T1000 (cell line): ENCODE measurements at regions not wholly inside any gene's neighbourhood (a gene's known extent, or its start where the extent isn't known, plus 50 kb on each side); places are given as distances from the start of the nearest gene placed in this dataset.
"Not testable (repeated sequence)": the region's sequence is repeated elsewhere in the genome, so short reads cannot be mapped to it uniquely, and the experiment has no call there.

Experiments used
- DNase-seq: peaks from one replicate; lab custom pipeline; 2025; ENCODE audit warnings: mixed read lengths; lab: John Stamatoyannopoulos, UW

DNA sequence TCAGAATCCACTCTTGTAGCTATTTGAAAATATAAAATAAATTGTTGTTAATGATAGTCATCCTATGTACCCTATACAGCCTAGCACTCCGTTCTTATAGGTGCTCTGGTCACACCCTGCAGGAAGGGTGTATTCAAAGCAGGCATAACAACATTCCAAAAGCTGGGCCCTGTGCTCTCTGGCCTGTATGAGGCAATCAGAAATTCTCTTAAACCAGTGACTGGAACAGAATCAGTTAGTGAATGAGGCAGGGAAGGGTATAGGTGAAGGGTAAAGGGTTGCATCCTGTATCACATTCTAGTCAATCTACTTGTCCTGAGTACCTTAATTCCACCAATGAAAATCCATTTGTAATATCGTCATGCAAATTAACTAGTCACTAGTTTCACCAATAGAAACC, 154.5 kb upstream of the ZNF217 start:
- DNase-seq, result no peak

DNA sequence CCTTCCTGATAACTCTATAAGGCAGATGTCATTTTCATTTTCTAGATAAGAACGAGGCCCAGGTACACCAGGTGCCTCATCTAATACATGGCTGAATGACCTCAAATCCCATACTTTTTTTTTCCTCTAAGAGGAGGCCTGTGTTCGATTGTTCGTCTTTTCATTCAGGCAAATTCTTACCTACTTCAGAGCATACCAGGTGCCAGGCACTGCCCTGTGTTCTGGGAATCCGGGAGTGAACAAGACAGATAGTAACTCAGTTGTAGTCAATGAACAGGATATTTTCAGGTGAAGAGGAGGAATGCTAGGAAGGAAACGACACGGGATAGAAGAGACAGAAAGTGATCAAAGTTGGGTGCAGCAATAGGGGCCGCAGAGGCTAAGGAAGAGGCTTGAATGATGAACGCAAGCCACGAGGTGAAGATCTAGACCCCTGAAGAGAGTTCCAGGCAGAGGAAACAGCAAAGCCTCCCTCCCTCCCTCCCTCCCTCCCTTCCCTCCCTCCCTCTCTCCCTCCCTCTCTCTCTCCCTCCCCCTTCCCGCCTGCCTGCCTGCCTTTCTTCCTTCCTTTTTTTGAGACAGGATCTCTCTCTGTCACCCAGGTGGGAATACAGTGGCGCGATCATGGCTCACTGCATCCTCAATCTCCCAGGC, 150.1 kb upstream of the ZNF217 start:
- DNase-seq, result no peak

DNA sequence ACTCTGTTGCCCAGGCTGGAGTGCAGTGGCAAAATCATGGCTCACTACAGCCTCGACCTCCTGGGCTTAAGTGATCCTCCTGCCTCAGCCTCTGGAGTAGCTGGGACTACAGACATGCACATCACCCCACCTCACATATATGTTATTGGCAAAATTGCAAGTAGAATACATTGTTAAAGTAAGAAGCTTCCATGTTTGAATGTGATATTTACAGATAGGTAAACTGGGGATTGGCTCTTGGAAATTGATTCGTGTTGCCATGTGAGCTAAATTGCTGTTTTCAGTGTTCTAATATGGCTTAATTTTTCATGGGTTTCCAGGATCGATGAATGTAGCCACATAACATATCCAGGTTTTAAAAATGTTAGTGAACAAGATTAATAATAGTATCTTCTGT, 149.0 kb upstream of the ZNF217 start:
- no peak for DNase-seq

DNA sequence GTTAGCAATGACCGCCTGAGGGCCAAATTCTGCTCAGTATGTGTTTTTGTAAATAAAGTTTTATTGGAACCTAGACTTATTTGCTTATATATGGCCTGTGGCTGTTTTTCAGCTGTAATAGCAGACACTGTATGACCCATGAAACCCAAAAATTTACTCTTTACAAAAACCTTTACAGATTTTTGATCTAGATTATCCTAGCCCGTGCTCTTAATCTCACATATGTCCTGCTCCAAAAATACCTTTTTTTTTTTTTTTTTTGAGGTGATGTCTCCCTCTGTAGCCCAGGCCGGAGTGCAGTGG, 148.0 kb upstream of the ZNF217 start:
- no peak for DNase-seq

DNA sequence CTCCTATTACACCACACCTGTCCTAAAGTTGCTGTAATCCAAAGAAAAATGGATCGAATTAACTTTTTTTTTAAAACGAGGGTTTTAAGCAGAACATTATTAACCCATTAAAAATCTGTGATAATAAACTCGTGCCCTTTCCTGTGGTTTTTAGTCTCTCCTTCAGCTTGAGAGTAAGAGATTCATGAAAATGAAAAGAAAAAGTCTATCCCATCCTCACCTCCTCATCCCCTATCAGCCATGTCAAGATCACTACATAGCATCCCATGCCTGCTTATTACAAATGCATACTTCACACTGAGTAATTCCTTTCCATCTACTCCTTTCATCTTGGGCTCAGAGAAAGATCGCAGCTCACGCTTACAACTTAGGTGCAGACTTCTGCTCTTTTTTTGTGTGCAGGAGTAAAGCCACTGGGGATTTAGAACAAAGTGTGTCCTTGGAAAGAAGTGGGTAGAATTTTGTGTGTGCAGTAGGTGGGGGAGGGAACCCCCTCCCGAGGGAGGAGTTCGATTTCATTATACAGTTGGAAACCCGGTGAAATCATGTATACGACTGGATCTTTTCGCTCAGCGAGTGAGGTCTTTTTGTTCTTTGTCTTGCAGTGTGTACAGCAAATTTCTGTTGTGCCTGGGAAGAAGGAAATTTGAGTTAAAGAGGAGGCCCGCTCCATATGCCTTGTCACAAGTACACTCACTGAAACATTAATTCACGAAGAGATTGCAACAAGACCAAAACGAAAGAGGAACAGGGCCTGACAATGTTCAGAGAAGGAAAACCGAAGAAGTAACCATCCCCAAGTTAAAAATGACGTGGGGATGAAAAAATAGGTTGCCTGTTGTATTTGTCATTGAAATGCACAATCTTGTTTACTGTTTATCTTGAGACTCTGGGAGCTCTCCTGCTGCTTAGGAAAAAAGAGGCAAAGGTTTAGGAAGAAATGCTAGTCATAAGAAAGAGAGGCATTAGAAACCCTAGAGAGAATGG, 146.5 kb upstream of the ZNF217 start:
- DNase-seq, result no peak

DNA sequence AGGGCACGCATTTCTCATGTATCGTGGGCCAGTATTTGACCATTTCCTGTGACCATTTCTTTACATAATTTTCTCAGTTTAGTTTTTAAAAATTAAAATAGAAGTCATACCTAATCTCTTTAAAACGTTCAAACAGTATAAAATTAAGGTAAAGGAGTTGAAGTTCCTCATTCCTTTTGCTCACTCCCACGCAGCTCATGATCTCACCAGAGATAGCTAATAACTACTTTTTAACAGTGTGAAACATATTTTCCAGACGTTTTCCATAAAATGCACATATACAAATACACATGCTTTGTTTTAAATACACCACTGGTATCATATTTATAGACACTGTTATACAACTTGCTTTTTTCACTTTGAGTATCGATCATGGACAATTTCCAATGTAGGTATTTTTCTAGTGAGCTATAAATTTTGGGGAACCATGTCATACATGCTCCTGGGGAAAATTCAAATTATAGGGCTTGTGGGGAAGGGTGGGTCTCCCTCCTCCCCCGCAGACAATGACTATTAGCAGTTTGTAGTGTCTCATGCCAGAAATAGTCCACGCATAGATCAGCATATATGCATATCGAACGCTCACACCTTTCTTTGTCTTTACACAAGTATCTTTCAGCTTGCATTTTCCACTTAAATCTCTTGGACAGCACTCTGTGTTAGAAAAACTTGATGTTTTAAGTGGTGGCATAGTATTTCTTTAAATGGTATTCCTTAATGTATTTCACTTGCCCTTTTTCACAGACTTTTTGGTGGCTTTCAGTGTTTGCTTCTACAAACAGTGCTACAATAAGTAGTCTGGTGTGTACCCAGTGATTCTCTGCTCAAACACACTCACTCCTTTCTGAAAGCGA, 145.5 kb upstream of the ZNF217 start:
- DNase-seq, result no peak

DNA sequence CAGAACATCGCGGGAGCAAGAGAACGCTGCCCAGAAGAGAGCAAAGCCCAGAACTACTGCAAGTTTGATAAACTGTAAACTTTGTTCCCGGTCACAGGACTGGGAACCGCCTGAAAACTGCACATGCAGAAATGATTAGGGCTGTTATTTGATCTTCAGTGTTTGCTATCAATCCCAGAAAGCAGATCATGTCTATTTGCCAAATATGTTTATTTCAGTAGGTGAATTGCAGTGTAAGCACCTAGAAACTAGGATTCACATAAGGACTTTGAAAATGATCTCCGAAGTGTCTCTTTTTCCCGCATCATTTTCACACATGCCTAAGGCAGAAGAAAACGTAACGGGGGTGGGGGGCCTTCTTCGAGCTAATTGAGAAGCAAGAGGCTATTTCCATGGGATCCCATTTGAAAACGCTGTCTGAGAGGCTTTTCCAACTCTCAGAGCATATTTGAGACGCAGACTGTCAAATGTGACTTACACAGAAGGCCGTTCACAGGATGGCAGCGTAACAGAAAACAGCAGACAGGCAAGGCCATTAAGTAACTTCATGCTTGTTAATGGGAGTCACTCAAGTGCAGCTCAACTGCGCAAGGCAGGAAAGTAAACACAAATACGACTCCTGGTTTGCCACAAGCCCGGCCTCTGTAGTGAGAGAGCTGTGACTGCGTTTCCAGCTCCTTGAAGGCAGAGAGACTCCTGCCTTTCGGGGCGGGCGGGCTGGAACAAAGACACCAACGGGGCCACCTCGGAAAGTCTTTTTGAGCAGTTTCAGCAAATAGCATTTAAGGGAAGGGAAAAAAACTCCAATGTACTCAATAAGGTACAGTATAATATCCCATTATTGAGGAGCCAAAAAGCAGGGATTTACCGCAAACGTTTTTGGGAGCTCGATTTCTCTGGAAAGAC, 144.7 kb upstream of the ZNF217 start:
- no peak for DNase-seq

DNA sequence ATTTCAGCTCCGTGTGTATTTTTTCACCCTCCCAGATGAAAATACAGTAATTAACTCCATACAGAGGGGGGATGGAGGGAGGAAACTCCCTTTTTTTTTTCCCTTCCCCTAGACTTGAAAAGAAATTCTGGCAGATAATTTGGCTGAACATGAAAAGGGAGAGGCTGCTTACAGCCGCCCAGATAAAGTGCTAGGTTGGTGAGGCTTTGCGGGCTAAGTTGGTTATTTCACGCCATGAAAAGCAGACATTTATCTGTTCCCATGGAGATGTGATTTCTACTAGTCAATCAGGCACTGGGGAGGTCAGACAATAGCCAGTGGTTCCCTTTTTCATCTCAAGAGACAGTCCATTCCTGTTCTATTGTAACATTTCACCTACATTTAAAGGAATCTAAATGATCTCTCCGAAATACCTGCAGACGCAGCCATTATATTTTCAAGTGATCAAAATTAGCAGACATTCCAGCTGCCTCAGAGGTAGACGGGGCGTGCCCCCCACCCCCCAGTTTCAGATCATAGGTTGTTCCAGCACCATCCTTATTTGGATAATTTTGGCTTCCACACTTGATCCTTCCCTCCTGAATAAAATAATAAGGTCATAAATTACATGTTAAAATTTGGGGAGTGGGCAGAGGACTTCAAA, 143.9 kb upstream of the ZNF217 start:
- DNase-seq, result no peak

DNA sequence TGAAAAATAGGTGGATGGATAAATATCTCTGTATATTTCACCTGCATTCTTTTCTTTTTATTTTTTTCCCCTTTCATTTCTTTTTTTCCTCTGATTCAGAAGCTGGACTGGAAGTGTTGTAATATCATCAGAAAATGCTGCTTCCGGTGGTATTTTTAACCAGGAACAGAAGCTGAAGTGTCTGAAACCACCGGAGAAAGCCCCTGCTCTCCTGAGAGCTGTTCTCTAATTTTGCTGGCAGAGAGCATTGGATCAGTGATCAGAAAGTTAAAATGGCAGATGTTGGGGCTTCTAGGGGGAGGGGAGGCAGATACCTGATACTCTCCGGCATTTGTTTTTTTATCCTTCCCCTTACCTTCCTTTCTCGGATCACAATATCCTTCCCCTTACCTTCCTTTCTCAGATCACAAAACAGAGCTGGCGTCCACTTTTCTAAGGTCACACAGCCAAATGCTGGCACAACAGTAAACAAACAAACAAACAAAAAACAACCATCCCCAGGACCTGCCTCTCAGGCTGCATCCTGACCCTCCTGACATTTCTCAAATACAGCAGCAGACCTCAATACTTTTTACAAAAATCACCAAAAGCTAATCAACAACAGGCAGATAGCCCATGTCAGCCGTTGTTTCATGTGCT, 143.2 kb upstream of the ZNF217 start:
- no peak for DNase-seq

DNA sequence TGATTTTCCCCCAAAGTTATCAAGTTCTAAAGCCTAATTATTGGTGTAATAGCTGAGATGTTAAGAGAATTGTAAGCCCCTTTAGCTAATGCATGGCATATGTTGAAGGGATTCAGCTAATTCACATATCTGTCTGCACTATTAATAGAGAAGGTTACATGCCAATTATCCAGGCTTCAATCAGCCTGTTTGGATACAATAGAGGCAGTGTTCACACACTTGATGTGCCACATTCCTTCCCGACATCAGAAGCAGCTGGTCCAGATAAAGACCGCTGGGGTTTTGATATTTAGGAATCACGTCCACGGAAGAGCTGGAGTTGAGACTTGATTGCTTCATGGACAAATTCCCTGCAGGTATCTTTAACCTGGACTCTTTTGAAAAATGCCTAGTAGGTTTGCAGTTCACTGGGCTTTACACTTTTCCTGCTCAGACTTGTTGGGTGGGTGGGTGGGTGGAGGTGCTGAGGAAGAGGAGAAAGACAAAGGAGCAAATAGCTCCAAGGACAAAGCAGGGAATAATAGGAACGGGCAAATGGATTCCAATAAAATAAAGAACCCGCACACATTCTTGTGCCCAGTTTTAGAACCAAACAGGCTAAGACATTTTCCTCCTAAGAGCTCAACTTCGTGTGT, 142.6 kb upstream of the ZNF217 start:
- DNase-seq, result no peak

DNA sequence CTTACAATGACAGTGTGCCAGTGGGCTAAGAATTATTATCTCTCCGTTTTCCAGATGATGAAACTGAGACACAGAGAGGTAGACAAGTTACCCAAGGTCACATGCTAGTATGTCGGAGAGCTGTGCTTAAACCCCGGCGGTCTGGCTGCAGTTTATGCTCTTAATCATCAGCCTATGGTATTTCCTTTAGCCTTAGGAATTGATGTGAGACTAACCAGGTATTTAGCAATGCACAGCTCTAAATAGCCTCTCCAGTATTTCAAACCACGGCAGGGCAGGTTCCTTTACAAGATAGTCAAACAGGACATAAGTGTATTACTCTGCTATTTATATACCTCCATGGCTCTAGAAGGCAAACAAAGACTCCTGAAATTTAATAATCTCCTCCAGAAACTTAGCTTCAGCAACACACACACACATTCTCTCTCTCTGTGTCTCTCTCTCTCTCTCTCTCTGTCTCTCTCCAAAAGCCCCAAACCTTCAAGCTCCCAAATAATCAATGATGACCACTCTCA, 142.0 kb upstream of the ZNF217 start:
- DNase-seq, result peak; percentile 33

DNA sequence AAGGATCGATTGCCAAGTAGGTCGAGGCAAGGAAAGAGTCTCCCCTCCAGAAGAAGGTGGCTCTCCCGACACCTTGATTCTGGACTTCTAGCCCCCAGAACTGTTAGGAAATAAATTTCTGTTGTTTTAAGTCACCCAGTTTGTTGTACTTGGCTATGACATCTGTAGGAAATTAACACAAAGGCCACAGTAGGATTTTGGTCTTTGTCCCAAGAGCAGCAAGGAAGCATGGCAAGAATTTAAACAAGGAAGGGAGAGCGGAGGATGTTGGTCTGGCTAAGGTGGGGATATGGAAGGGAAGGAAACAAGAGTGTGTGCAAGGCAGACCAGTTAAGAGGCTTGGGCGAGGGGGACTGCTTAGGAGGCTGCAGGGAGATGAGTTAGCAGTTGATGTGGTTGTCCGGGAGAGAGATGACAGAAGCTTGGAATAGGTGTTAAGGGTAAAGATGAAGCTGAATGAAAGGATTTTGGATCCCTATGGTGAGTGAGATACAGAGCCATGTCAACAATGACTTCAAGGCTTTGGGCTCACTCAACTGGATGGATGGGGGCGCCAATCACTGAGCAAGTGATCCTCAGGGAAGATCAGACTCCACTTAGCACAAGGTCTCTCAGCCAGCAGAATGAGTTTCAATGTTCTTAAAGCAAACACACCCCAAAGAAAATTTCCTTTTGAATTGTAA, 140.5 kb upstream of the ZNF217 start:
- DNase-seq, result no peak

DNA sequence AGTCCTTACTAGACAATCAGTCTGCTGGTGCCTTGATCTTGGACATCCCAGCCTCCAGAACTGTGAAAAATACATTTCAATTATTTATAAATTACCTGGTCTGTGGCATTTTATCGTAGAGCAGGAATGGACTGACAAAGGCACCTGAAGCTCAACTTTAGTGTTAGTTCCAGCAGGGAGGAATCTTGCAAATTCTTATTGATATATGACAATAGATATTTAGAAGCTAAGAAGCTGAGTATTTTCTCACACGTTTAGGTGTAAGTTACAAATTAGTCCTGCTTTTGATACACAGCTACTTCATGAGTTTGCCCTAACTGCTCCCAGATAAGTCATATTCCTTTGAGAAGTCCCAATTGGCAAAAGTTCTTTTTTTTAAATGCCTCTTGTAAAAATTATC, 138.0 kb upstream of the ZNF217 start:
- DNase-seq, result no peak

DNA sequence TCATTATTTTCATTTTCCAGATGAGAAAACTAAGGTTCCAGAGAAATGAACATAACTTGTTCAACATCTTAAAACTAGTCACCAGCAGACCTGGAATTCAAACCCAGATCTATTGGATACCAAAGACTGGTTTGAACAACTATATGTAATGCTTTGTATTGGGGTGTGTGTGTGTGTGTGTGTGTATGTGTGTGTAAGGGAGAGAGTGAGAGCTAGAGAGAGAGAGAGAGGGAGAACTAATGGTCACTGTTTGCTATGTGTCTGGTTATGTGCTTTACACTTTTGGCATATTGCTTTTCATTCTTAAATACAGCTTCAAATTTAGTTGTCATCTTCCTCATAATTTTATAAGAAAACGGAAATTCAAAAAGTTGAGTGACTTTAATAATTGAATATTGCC, 134.7 kb upstream of the ZNF217 start:
- DNase-seq, result no peak

DNA sequence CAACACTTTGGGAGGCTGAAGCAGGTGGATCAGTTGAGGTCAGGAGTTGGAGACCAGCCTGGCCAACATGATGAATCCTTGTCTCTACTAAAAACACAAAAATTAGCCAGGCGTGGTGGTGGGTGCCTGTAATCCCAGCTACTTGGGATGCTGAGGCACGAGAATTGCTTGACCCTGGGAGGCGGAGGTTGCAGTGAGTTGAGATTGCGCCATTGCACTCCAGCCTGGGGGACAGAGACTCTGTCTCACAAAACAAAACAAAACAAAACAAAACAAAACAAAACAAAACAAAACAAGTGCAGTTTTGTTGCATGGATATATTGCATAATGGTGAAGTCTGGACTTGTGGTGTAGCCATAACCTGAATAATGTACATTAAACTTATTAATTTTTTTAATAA, 133.6 kb upstream of the ZNF217 start:
- DNase-seq, result not testable (repeated sequence)

DNA sequence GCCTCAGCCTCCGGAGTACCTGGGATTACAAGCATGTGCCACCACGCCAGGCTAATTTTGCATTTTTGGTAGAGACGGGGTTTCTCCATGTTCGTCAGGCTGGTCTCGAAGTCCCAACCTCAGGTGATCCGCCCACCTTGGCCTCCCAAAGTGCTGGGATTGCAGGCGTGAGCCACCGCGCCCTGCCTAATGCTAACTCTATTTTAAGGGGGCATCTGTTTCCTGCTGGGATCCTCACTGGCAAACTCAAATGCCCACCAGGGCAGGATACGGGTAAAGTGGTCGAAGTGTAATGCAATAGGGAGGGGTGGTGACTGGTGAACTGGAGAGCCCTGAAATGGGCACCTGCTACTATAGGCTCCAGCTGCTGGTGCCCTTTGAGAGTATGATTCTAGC, 131.9 kb upstream of the ZNF217 start:
- no peak for DNase-seq

DNA sequence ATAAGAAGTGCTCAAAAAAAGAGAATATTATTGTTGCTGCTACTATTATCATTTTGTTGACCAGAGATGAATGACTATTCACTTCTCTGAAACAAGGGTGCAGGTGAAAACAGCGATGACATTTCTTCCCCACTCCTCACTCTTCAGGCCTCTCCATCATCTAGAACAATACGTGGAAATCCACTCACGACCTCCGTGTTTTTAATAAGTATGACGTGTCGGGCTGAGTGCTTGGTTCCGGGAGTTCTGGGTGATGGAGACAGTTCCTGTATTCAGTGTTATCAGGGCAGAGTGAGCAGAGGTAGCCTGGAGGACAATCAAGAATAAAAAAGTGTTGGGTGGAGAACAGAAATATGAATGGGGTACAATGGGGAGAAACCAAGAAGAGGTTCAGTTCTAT, 130.0 kb upstream of the ZNF217 start:
- DNase-seq, result no peak

DNA sequence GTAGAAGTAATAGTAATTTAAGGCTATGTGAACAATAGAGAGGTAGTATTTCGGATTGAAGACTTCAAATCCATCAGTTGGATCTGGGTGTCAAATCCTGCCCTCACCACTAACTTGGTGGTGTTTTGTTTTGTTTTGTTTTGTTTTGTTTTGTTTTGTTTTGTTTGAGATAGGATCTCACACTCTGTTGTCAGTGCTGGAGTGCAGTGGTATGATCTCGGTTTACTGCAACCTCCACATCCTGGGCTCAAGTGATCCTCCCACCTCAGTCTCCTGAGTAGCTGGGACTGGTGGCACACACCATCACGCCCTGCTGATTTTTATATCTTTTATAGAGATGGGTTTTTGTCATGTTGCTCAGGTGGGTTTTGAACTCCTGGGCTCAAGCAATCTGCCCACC, 129.4 kb upstream of the ZNF217 start:
- no peak for DNase-seq

DNA sequence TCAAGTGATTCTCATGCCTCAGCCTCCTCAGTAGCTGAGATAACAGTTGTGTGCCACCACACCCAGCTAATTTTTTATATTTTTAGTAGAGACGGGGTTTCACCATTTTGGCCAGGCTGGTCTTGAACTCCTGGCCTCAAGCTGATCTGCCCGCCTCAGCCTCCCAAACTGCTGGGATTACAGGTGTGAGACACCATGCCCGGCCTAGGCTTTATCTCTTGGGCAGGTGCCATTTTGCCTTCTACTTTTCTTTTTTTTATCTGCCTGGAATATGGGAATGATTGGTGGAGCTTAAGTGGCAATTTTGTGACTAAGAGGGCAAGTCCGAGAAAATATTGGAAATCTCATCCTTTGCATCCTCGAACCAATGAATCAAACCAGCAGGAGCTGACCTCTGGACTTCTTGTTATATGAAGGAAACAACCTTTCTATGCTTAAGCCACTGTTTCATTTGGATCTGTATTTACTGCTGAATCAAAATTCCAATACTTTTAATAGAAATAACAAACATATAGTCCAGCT, 128.9 kb upstream of the ZNF217 start:
- no peak for DNase-seq
